ENCODE measurements at regions not wholly inside any gene's neighbourhood (a gene's known extent, or its start where the extent isn't known, plus 50 kb on each side); places are given as distances from the start of the nearest gene placed in this dataset.

DNA sequence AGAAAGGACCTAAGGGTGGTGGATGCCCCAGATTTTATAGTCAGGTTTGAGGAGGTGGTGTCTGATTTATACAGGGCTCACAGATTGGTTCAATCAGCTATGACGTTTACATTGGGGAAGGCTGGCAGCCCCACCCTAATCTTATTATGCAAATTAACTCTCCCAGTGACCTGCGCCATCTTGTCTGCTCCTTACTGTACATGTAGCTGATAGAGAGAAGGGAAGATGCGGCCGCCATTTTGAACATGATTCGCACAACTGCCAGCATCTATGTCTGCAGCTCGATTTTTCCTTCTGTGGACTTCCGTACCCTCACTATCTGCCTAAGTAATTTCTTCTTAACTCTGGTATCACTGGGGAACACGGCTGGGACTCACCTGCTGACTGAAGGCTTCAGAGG, 619.0 kb upstream of the DPP6 start:
- no peak overlapping the region for H4K8ac ChIP-seq (ENCODE audit: low read depth, low read length)

DNA sequence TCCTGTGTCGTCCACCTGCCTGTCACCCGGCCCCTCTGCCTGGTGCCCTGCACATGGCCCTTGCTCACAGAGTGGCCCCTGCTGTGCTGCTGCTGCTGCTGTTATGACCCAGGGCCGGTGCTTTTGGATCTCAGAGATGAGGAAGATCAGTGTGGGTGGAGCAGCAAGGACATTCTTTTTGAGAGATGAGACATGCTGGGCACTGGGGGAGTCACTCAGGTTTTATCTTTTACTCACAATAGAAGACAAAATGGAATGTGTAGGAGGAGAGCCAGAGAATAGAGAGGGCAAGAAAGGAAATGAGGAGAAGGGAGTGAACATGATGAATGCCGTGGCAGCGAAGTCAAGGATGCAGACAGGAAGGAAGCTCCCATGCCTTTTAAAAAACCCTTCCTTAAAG, 611.5 kb upstream of the DPP6 start:
- H3K79me1 ChIP-seq (ENCODE audit: low read length): no peaks in the 10 kb centered on the region
- no peak overlapping the region for H3K27ac ChIP-seq (ENCODE audit: low read depth, low read length)
- no CpG with 5 or more reads among the region's 5 CpGs for WGBS (ENCODE audit: extremely low coverage, insufficient coverage, low lambda C conversion rate)
- H3K23ac ChIP-seq (ENCODE audit: low read length): no peak overlapping the region
- H4K5ac ChIP-seq (ENCODE audit: low read length): no peak overlapping the region
- no peak overlapping the region for H3K4ac ChIP-seq (ENCODE audit: low read depth, low read length)
- H3K18ac ChIP-seq (ENCODE audit: low read length): no peak overlapping the region
- H3K4me3 ChIP-seq (ENCODE audit: low read length): no peak overlapping the region
- no peaks in the 10 kb centered on the region for H3K27me3 ChIP-seq (ENCODE audit: insufficient read depth, low read length, poor library complexity)
- no peak overlapping the region for H3K9ac ChIP-seq (ENCODE audit: low read length)
- H2BK5ac ChIP-seq (ENCODE audit: low read length): no peak overlapping the region
- no peak overlapping the region for H3K56ac ChIP-seq (ENCODE audit: low read length)
- no peak overlapping the region for H2BK120ac ChIP-seq (ENCODE audit: low read depth, low read length)
- no peaks in the 10 kb centered on the region for H3K4me1 ChIP-seq (ENCODE audit: control insufficient read depth, low read depth, low read length)
- H2BK15ac ChIP-seq (replicated peaks; ENCODE audit: low read depth): no peak overlapping the region
- no peaks in the 10 kb centered on the region for H3K36me3 ChIP-seq (ENCODE audit: control insufficient read depth, insufficient read depth, low read length)
- no peaks in the 10 kb centered on the region for H3K79me2 ChIP-seq (ENCODE audit: control insufficient read depth, insufficient read depth, low read length)
- no peak overlapping the region for H3K4me2 ChIP-seq (ENCODE audit: low read length)
- DNase-seq: no peak
- no peak overlapping the region for H4K8ac ChIP-seq (ENCODE audit: low read depth, low read length)
- H2AK5ac ChIP-seq (ENCODE audit: low read length): no peak overlapping the region

More for the DNA sequence above, 619.0 kb upstream of the DPP6 start:
- H3K18ac ChIP-seq (ENCODE audit: low read length): no peak overlapping the region
- no peak overlapping the region for H3K9ac ChIP-seq (ENCODE audit: low read length)
- no CpG with 5 or more reads among the region's 8 CpGs for WGBS (ENCODE audit: extremely low coverage, insufficient coverage, low lambda C conversion rate)
- H3K79me2 ChIP-seq (ENCODE audit: control insufficient read depth, insufficient read depth, low read length): no peaks in the 10 kb centered on the region
- no peak overlapping the region for H2AK5ac ChIP-seq (ENCODE audit: low read length)
- no peak overlapping the region for H2BK5ac ChIP-seq (ENCODE audit: low read length)
- H4K5ac ChIP-seq (ENCODE audit: low read length): no peak overlapping the region
- no peak overlapping the region for H3K27ac ChIP-seq (ENCODE audit: low read depth, low read length)
- DNase-seq: no peak
- H3K4me2 ChIP-seq (ENCODE audit: low read length): no peak overlapping the region
- no peak overlapping the region for H3K4me3 ChIP-seq (ENCODE audit: low read length)
- no peak overlapping the region for H2BK120ac ChIP-seq (ENCODE audit: low read depth, low read length)
- H3K36me3 ChIP-seq (ENCODE audit: control insufficient read depth, insufficient read depth, low read length): no peaks in the 10 kb centered on the region
- no peak overlapping the region for H3K23ac ChIP-seq (ENCODE audit: low read length)
- no peaks in the 10 kb centered on the region for H3K27me3 ChIP-seq (ENCODE audit: insufficient read depth, low read length, poor library complexity)
- no peaks in the 10 kb centered on the region for H3K79me1 ChIP-seq (ENCODE audit: low read length)
- H3K4me1 ChIP-seq (ENCODE audit: control insufficient read depth, low read depth, low read length): no peaks in the 10 kb centered on the region
- no peak overlapping the region for H3K4ac ChIP-seq (ENCODE audit: low read depth, low read length)
- no peak overlapping the region for H2BK15ac ChIP-seq (replicated peaks; ENCODE audit: low read depth)
- no peak overlapping the region for H3K56ac ChIP-seq (ENCODE audit: low read length)

DNA sequence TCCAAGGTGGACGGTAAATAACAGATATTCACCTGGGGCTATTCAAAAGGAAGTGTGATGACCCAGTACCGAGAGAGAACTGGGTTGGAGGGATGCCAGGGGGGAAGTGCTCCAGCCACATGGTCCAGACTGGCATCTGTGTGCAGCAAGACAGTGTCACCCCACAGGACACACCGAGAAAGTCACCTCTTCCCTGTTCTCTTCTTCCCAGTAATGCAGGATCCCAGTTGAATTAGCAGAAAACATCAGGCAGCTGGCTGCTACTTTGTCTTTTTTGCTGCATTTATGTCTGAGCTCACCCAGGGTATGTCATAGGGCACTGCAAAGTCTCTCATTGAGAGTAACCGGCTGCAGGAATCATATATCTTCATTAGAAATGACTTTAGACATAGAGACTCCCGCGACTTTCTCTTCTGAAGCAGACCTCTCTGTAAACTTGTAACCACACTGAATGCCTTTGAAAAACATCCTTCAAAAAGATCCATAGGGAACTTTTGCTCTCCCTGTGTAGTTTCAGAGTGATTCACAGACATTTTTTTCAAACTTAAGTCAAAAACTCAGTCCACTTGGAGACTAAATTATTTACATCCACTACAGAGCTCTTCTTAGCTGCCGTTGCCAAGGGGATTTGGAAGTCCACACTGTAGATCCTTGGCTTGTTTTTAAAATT, 609.0 kb upstream of the DPP6 start:
- no peak overlapping the region for H3K9ac ChIP-seq (ENCODE audit: low read length)
- H2BK5ac ChIP-seq (ENCODE audit: low read length): no peak overlapping the region
- no peak overlapping the region for H3K4me3 ChIP-seq (ENCODE audit: low read length)
- no peak for DNase-seq
- no peak overlapping the region for H3K27ac ChIP-seq (ENCODE audit: low read depth, low read length)
- H3K4me1 ChIP-seq (ENCODE audit: control insufficient read depth, low read depth, low read length): no peaks in the 10 kb centered on the region
- no peak overlapping the region for H3K4me2 ChIP-seq (ENCODE audit: low read length)
- no peak overlapping the region for H3K56ac ChIP-seq (ENCODE audit: low read length)
- H2BK15ac ChIP-seq (replicated peaks; ENCODE audit: low read depth): no peak overlapping the region
- no peaks in the 10 kb centered on the region for H3K79me1 ChIP-seq (ENCODE audit: low read length)
- H4K5ac ChIP-seq (ENCODE audit: low read length): no peak overlapping the region
- WGBS (ENCODE audit: extremely low coverage, insufficient coverage, low lambda C conversion rate): no CpG with 5 or more reads among the region's 7 CpGs
- no peak overlapping the region for H2BK120ac ChIP-seq (ENCODE audit: low read depth, low read length)
- no peaks in the 10 kb centered on the region for H3K79me2 ChIP-seq (ENCODE audit: control insufficient read depth, insufficient read depth, low read length)
- no peak overlapping the region for H3K23ac ChIP-seq (ENCODE audit: low read length)
- no peaks in the 10 kb centered on the region for H3K36me3 ChIP-seq (ENCODE audit: control insufficient read depth, insufficient read depth, low read length)
- H3K4ac ChIP-seq (ENCODE audit: low read depth, low read length): no peak overlapping the region
- H4K8ac ChIP-seq (ENCODE audit: low read depth, low read length): no peak overlapping the region
- no peaks in the 10 kb centered on the region for H3K27me3 ChIP-seq (ENCODE audit: insufficient read depth, low read length, poor library complexity)
- no peak overlapping the region for H2AK5ac ChIP-seq (ENCODE audit: low read length)
- no peak overlapping the region for H3K18ac ChIP-seq (ENCODE audit: low read length)

DNA sequence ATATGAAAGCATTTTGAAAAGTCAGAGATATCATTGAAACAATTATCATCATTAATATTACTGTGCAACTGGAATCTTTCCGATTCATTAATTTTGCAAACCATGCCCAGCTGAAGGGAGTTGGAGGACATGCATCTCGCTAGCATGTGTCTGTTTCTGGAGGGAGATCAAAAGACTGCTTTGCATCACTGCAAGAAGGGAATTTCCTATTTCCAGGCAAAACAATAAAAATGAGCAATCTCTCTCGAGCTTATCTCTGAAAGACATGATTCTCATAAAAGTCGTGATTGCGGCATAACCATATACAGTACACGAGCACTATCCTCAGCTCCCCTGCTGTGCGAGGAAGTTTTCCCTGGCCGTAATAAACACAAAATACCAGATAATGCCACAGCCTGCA, 607.6 kb upstream of the DPP6 start:
- Histone ChIP-seq H3K27ac (ENCODE audit: low read depth, low read length) (no peak overlapping the region), H3K4ac (ENCODE audit: low read depth, low read length) (no peak overlapping the region), H2BK120ac (ENCODE audit: low read depth, low read length) (no peak overlapping the region), H2BK15ac (replicated peaks; ENCODE audit: low read depth) (no peak overlapping the region), H3K23ac (ENCODE audit: low read length) (no peak overlapping the region), H2AK5ac (ENCODE audit: low read length) (no peak overlapping the region), H4K5ac (ENCODE audit: low read length) (no peak overlapping the region), H3K36me3 (ENCODE audit: control insufficient read depth, insufficient read depth, low read length) (no peaks in the 10 kb centered on the region), H3K4me2 (ENCODE audit: low read length) (no peak overlapping the region), H3K79me2 (ENCODE audit: control insufficient read depth, insufficient read depth, low read length) (no peaks in the 10 kb centered on the region), H3K79me1 (ENCODE audit: low read length) (no peaks in the 10 kb centered on the region), H3K9ac (ENCODE audit: low read length) (no peak overlapping the region), H3K27me3 (ENCODE audit: insufficient read depth, low read length, poor library complexity) (no peaks in the 10 kb centered on the region), H3K4me1 (ENCODE audit: control insufficient read depth, low read depth, low read length) (no peaks in the 10 kb centered on the region), H3K4me3 (ENCODE audit: low read length) (no peak overlapping the region), H3K18ac (ENCODE audit: low read length) (no peak overlapping the region), H3K56ac (ENCODE audit: low read length) (no peak overlapping the region), H2BK5ac (ENCODE audit: low read length) (no peak overlapping the region), H4K8ac (ENCODE audit: low read depth, low read length) (no peak overlapping the region)
- DNase-seq: no peak
- WGBS (ENCODE audit: extremely low coverage, insufficient coverage, low lambda C conversion rate): no CpG with 5 or more reads among the region's 8 CpGs

DNA sequence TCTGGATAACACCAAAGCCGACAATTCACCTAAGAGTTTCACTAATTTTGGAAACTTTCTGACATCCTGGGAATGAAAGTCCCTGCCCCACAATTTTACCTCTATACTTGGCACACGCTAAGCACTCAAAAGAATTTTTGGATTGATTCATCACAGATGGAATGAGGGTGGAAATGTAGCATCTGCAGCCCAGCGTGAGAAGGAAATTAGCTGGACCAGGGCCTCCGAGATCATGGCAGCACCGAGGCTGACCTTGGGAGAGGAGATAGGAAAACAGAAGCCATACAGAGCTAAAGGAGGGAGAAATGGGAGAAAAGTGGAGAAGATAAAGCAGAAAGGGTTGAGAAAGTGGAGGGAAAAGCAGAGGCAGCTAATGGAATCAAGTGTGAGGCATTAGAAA, 606.6 kb upstream of the DPP6 start:
- no peak for DNase-seq
- no peak overlapping the region for H3K56ac ChIP-seq (ENCODE audit: low read length)
- H3K4me1 ChIP-seq (ENCODE audit: control insufficient read depth, low read depth, low read length): no peaks in the 10 kb centered on the region
- H3K9ac ChIP-seq (ENCODE audit: low read length): no peak overlapping the region
- H3K36me3 ChIP-seq (ENCODE audit: control insufficient read depth, insufficient read depth, low read length): no peaks in the 10 kb centered on the region
- H3K4me3 ChIP-seq (ENCODE audit: low read length): no peak overlapping the region
- no peak overlapping the region for H2BK5ac ChIP-seq (ENCODE audit: low read length)
- no peak overlapping the region for H3K27ac ChIP-seq (ENCODE audit: low read depth, low read length)
- no peak overlapping the region for H2AK5ac ChIP-seq (ENCODE audit: low read length)
- H3K4me2 ChIP-seq (ENCODE audit: low read length): no peak overlapping the region
- H2BK15ac ChIP-seq (replicated peaks; ENCODE audit: low read depth): no peak overlapping the region
- H2BK120ac ChIP-seq (ENCODE audit: low read depth, low read length): no peak overlapping the region
- no CpG with 5 or more reads among the region's 5 CpGs for WGBS (ENCODE audit: extremely low coverage, insufficient coverage, low lambda C conversion rate)
- no peak overlapping the region for H3K23ac ChIP-seq (ENCODE audit: low read length)
- no peaks in the 10 kb centered on the region for H3K79me1 ChIP-seq (ENCODE audit: low read length)
- H3K4ac ChIP-seq (ENCODE audit: low read depth, low read length): no peak overlapping the region
- no peak overlapping the region for H4K8ac ChIP-seq (ENCODE audit: low read depth, low read length)
- H3K18ac ChIP-seq (ENCODE audit: low read length): no peak overlapping the region
- H4K5ac ChIP-seq (ENCODE audit: low read length): no peak overlapping the region
- H3K27me3 ChIP-seq (ENCODE audit: insufficient read depth, low read length, poor library complexity): no peaks in the 10 kb centered on the region
- no peaks in the 10 kb centered on the region for H3K79me2 ChIP-seq (ENCODE audit: control insufficient read depth, insufficient read depth, low read length)

DNA sequence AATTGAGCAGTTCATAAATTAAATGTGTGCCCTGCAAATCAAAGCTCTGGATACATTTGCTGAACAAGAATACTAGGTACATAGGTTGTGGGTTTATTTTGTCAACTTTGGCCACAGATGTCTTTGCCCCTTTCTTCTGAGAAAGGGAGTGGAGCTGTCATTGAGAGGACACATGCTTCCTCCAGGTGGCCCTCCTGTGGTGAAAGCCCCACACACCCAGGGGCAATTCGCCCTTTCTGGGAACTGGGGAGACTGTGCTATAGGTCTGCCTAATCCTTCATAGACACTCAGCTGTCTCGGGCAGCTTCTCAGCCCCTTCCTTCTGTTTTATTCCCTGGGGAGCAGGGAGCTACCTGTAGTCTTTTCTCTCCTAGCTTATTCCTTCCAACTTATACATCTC, 605.7 kb upstream of the DPP6 start:
- Histone ChIP-seq H3K4me2 (ENCODE audit: low read length) (no peak overlapping the region), H3K27me3 (ENCODE audit: insufficient read depth, low read length, poor library complexity) (no peaks in the 10 kb centered on the region), H3K79me2 (ENCODE audit: control insufficient read depth, insufficient read depth, low read length) (no peaks in the 10 kb centered on the region), H3K79me1 (ENCODE audit: low read length) (no peaks in the 10 kb centered on the region), H4K8ac (ENCODE audit: low read depth, low read length) (no peak overlapping the region), H2BK120ac (ENCODE audit: low read depth, low read length) (no peak overlapping the region), H3K23ac (ENCODE audit: low read length) (no peak overlapping the region), H2BK15ac (replicated peaks; ENCODE audit: low read depth) (no peak overlapping the region), H3K9ac (ENCODE audit: low read length) (no peak overlapping the region), H4K5ac (ENCODE audit: low read length) (no peak overlapping the region), H3K56ac (ENCODE audit: low read length) (no peak overlapping the region), H3K4me3 (ENCODE audit: low read length) (no peak overlapping the region), H3K18ac (ENCODE audit: low read length) (no peak overlapping the region), H2BK5ac (ENCODE audit: low read length) (no peak overlapping the region), H3K27ac (ENCODE audit: low read depth, low read length) (no peak overlapping the region), H2AK5ac (ENCODE audit: low read length) (no peak overlapping the region), H3K36me3 (ENCODE audit: control insufficient read depth, insufficient read depth, low read length) (no peaks in the 10 kb centered on the region), H3K4ac (ENCODE audit: low read depth, low read length) (no peak overlapping the region), H3K4me1 (ENCODE audit: control insufficient read depth, low read depth, low read length) (no peaks in the 10 kb centered on the region)
- no peak for DNase-seq
- WGBS (ENCODE audit: extremely low coverage, insufficient coverage, low lambda C conversion rate): no CpG with 5 or more reads among the region's 2 CpGs

Data from mesendoderm (in vitro differentiated cells).